C1 segment of cervical spinal cord (tissue), 14 donors: ENCODE measurements at regions not wholly inside any gene's neighbourhood (a gene's known extent, or its start where the extent isn't known, plus 50 kb on each side); places are given as distances from the start of the nearest gene placed in this dataset.
"Not testable (repeated sequence)": the region's sequence is repeated elsewhere in the genome, so short reads cannot be mapped to it uniquely, and the experiment has no call there.

ENCODE experiments used
- DNase-seq, 14 donors: peaks; one replicate each; lab custom pipeline; 2025; lab: John Stamatoyannopoulos, UW

GRCh38 chr4:60327651-60328050 is 872.5 kb upstream of the ADGRL3 start:
- DNase-seq: no peak

DNA sequence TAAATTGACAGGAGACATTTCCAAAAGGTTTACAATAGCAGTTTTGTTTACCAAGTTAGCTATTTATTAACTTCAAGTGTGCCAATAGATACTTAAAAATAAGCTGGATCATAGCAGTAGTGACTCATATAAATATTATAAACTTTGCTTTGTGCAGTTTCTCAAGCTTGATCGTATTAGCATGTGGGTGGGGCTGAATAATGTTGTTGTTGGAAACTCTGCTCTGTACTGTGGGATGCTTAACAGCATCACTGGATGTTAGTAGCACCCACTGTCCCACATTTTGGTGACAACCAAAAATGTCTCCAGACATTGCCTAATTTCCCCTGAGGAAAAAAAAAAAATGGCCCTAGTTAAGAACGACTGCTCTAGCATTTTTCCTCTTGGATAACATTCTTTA is 855.2 kb upstream of the ADGRL3 start:
- DNase-seq: no peak

DNA sequence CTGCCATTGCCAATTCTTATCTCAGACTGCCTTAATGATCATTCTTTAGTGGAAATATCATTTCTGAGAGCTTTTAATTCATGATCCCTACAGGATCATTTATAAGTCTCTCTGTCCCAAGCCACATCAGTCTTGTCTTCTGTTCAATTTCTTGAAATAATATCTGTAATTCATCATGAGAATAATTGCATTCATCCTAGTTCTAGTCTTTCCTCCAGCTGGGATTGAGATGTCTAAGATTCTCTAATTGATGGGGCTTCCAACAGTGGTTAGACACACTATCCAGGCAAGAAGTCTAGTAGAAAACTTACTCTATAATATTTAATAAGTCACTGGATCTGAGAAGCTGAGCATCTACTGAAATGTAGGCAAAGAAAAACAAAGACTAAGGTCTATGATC is 854.7 kb upstream of the ADGRL3 start:
- no peak for DNase-seq

- no peak for DNase-seq
Measured at GRCh38 chr4:60359746-60360367, 840.3 kb upstream of the ADGRL3 start.

DNA sequence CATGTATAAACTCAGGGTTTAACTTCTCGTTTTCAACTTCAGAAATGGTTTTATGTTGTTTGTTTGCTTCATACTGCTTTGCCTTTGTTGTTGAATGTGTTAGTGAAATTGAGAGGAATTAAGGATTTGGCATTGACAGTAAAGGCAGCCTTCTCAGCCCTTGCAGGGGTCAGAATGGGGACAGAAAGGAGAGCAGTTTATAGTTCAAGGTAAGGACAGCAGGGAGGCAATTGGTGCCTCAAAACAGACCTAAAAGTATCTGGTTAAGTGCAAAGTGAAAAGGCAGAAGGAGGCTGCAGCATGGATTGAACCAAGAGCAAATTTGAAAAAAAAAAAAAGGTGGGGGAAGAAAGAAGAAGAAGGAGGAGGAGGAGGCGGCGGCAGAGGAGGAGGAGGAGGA is 835.0 kb upstream of the ADGRL3 start:
- DNase-seq: no peak

DNA sequence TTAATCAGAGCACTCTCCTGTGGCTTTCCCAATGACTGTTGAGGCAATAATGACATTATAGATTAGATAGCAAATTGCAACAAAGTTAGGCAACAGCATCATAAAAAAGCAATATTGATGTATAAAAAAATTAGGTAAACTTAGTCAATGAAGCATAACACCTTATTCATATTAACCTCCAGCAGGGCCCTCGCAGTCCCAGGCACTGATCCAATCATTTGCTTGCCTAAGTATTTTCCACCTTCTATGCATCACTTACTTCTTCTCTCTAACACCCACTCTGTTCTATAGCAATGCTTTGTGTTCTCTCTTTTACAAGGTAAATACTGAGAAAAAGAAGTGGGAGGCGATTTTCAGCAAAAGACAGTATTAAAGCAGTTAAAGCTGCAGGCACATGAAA is 833.5 kb upstream of the ADGRL3 start:
- DNase-seq: no peak

DNA sequence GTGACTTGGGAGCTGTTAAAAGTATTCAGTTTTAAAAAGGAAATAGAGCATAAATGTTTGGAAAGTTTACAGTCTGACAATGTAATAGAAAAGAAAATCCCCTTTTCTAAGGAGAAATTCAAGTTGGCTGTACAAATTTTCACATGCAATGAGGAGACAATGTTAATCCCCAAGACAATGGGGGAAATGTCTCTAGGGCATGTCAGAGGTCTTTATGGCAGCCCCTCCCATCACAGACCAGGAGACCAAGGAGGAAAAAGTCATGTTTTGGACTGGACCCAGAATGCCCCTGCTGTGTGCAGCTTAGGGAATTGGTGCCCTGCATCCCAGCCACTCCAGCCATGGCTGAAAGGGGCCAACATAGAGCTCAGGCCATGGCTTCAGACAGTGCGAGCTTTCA is 831.1 kb upstream of the ADGRL3 start:
- no peak for DNase-seq

DNA sequence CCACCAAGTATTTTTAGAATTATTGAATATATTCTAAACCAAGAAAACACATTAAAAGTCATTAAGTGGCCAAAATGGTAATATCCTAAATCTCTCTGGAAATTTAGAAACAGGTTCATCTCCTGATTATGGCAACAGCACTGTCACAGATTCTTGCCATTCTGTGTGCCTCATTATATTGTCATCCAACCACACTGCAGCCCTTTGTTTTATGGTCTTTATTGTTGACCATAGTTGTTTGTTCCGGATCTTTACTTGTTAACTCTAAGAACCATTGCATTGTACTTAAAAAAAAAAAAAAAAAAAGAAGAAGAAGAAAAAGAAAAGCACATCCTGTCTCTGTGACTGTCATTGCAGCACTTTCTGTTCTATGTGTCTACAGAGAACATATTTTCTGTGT is 822.1 kb upstream of the ADGRL3 start:
- no peak for DNase-seq

DNA sequence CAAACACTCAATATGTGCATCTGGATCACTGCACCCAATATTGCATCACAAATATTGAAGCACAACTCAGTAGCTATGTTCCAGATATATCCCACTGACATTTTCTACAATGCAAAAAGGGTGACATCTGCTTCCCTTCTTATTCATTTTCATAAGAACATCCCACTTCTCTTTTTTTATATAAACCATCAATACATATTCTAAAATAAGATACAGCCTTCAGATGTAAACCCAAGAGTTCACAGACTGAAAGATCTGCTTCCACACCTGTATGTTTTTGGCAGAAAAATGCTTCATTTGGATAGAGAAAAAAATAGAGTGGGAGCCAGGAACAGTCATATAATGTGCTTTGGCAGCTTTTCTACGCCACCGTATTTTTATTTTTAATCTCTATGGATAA is 815.6 kb upstream of the ADGRL3 start:
- DNase-seq: no peak

- DNase-seq: no peak
Measured at GRCh38 chr4:60389633-60390032, 810.5 kb upstream of the ADGRL3 start.

DNA sequence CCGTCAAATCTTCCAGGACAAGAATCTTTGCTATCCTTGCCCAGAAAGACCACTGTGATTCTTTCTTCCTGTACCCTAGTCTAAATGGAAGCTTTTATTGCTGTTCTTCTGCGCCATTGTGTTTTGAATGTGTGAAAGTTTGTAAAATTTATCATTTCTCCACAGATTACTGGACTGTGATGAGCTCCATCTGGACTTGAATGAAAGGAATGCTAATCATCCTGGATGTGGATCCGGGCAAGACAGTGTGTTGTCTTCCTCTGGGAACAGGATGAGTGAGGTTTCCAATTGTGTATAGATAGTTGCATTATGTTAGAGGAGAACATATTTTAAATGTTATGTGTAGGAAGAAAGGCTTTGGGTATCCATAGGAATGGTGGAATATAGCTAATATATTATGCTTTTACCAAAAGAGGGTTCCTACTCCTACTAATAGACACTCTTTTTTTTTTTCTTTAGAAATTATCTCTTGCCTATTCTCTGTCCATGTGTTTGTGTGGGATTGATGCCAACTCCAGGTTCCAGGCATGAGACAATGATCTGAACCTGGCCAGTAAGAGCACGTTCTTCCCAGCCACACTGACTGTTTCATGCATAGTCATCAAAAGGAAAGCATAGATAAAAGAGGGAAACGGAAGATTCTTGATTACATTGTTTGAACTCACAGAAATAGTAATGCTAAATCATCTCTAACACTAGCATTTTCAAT is 803.6 kb upstream of the ADGRL3 start:
- DNase-seq: no peak

DNA sequence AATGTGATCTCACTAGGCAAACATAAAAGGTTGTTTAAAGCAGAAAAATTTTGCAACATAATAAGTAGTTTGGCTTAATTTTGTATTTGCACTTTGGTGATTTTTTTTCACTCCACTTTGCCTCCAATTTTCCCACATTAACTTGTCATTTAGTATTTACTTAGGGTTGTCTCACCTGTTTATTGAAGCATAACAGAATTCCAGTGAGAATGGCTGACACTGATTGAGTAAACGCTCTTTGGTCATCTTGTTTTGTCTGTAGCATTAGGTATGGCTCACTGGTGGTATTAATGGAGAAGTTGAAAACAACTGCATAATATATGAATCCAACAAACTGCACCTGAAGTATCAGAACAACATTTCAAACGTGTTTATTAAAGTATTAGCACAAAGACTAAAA is 799.5 kb upstream of the ADGRL3 start:
- DNase-seq: no peak

GRCh38 chr4:60404027-60404426 is 796.1 kb upstream of the ADGRL3 start:
- DNase-seq: no peak

- DNase-seq: no peak
Measured at GRCh38 chr4:60422439-60422838, 777.7 kb upstream of the ADGRL3 start.

DNA sequence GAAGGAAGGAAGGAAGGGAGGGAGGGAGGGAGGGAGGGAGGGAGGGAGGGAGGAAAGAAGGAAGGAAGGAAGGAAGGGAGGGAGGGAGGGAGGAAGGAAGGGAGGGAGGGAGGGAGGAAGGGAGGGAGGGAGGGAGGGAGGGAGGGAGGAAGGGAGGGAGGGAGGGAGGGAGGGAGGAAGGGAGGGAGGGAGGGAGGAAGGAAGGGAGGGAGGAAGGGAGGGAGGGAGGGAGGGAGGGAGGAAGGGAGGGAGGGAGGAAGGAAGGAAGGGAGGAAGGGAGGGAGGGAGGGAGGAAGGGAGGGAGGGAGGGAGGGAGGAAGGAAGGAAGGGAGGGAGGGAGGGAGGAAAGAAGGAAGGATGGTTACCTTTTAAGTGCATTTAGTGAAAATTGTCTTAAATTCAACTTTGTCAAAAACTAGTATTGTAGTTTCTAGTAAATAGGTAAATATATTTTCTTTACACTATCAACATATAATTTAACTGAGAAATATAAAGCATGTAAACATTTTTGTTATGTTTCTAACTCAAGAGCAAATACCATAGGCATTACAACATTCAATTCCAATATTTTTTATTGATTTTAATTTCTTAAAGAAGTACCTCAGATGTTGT is 776.4 kb upstream of the ADGRL3 start:
- not testable (repeated sequence) for DNase-seq

- DNase-seq: no peak
Measured at GRCh38 chr4:60432911-60433310, 767.2 kb upstream of the ADGRL3 start.

GRCh38 chr4:60443068-60443467 is 757.1 kb upstream of the ADGRL3 start:
- DNase-seq: no peak

DNA sequence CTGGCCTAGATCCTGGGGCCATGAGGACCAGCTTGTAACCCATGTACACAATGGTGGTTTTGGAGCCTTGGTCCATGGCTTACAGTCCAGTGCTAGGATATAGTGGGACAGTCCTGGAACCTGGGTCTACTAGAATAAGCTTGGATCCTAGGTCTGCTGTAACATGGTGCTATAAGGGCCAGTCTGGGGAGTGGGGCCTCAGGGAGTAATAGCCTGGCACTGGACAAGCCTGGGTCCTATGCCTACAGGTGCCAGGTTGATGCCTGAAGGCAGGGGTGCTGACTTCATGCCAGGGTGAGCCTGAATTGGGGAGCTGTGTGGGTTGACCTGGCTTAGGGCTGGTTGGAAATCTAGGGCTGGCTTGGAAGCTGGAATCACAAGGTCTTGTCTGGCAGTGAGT is 756.3 kb upstream of the ADGRL3 start:
- DNase-seq: no peak

DNA sequence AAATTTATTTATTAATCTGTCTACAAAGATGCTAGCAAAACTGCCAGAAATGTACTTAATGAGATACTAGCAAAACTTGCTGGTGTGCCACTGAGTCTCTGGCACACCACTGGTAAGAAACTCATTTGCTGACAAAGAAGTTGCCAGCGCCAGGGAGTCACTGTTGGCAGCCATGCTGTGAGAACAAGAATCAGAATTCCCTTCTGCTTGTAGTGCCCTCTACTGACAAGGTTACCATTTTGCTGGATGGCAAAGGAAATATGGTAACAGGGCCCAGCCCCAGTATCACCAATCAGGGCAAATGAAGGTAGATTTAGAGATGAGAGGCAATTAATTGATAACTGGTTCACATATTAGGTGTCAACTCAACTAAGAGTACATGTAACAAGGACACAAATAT is 750.1 kb upstream of the ADGRL3 start:
- no peak for DNase-seq

DNA sequence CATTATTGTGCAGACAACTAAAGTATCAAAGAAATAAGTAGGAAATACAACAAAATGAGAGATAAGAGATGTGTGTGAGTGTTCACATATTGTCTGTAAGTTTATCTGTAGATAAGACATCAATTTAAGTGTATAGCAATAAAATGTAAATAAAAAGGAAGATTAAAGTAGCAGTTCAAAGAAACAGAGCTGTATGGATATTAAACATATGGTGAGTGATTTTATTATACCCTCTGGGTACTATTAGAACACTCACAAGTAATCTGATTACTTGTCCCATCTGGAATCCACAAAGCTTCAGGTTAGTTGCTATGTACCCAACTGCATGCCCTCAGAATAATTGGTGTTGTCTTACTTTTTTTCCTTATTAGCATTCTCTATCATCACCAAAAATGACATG is 747.9 kb upstream of the ADGRL3 start:
- no peak for DNase-seq

GRCh38 chr4:60455380-60455779 is 744.7 kb upstream of the ADGRL3 start:
- no peak for DNase-seq

DNA sequence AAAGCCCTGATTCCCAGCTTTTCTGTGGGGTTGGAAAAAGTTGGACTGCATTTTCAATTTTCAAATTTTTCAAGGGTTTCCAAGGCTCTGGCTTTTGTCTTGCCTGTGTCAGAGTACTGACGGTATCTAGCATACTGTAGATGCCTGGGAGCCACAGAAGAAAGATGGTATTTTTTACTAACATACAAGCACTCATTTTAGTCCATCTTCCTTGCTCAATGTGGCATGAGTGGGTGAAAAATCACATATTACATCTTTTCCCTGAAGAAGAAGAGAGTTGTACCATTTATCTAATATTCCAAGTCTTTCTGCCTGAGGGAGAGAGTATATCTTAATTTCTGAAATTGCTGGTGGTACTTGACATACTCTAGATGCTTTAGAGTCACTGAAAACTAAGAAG is 738.6 kb upstream of the ADGRL3 start:
- DNase-seq: no peak

GRCh38 chr4:60463857-60464502 is 736.1 kb upstream of the ADGRL3 start:
- DNase-seq: no peak
